K562 (cell line): ENCODE measurements at regions not wholly inside any gene's neighbourhood (a gene's known extent, or its start where the extent isn't known, plus 50 kb on each side); places are given as distances from the start of the nearest gene placed in this dataset.
A peak's percentile ranks its signal among the peaks of the same experiment; 100 is the strongest.

ENCODE experiments used
- DACH1 ChIP-seq: fragments of 450-650 bp; IDR thresholded peaks from 2 replicates; pipeline ENCODE4 v1.6.1; 2018; ENCODE audit not compliant: partially characterized antibody
- HNRNPL ChIP-seq: fragments of 200-400 bp; formaldehyde crosslinking; IDR thresholded peaks from 2 replicates; pipeline ENCODE4 v1.6.1; 2017; ENCODE audit warnings: low read depth, mild to moderate bottlenecking, low read length
- NFRKB ChIP-seq: fragments of 450-650 bp; IDR thresholded peaks from 2 replicates; pipeline ENCODE4 v1.6.1; 2016; ENCODE audit warnings: low read depth
- NFYB ChIP-seq: IDR thresholded peaks from 2 replicates; pipeline ENCODE4 v1.6.1; 2011; ENCODE audit warnings: mild to moderate bottlenecking, moderate library complexity; ENCODE audit not compliant: insufficient read length; ENCODE audit errors: extremely low read depth
- RFX7 ChIP-seq: fragments of 250-450 bp; sonication (Bioruptor Pico); IDR thresholded peaks from 2 replicates; pipeline ENCODE4 v1.5.1; 2021; ENCODE audit warnings: mild to moderate bottlenecking
- SMAD1 ChIP-seq: fragments of 150-350 bp; IDR thresholded peaks from 2 replicates; pipeline ENCODE4 v1.6.1; 2014; ENCODE audit warnings: low read length, low read depth; ENCODE audit not compliant: partially characterized antibody
- TF ChIP-seq, protein P1 (sequence below): fragments of 450-650 bp; IDR thresholded peaks from 2 replicates; pipeline ENCODE4 v1.6.1; 2016; ENCODE audit warnings: mild to moderate bottlenecking, moderate library complexity
- TF ChIP-seq, protein P2 (sequence below), 2 experiments: fragments of 250-450 bp in 1 of 2; fragments of 450-650 bp in 1 of 2; sonication (Bioruptor Pico) in 1 of 2; IDR thresholded peaks; 2 replicates each; pipeline versions ENCODE4 v1.6.1 to v1.8.0; 2016 to 2021; ENCODE audit warnings: mild to moderate bottlenecking in 2 of 2, moderate library complexity in 2 of 2, missing compliant biosample characterization in 1 of 2, missing genetic modification characterization in 1 of 2
- TF ChIP-seq, protein P3 (sequence below): fragments of 450-650 bp; formaldehyde crosslinking; IDR thresholded peaks from 2 replicates; pipeline ENCODE4 v1.4.0; 2022; ENCODE audit warnings: mild to moderate bottlenecking, moderate library complexity
- TF ChIP-seq, protein P4 (sequence below), 3 experiments: fragments of 200-800 bp in 1 of 3; sonication (Bioruptor generic) in 1 of 3; sonication (generic) in 1 of 3; formaldehyde crosslinking in 1 of 3; IDR thresholded peaks; 2 replicates each; pipeline versions ENCODE4 v1.6.1 to v1.8.0; 2016 to 2022; ENCODE audit warnings: mild to moderate bottlenecking in 2 of 3, missing compliant biosample characterization in 2 of 3, missing genetic modification characterization in 2 of 3, missing genetic modification reagents in 1 of 3

DNA sequence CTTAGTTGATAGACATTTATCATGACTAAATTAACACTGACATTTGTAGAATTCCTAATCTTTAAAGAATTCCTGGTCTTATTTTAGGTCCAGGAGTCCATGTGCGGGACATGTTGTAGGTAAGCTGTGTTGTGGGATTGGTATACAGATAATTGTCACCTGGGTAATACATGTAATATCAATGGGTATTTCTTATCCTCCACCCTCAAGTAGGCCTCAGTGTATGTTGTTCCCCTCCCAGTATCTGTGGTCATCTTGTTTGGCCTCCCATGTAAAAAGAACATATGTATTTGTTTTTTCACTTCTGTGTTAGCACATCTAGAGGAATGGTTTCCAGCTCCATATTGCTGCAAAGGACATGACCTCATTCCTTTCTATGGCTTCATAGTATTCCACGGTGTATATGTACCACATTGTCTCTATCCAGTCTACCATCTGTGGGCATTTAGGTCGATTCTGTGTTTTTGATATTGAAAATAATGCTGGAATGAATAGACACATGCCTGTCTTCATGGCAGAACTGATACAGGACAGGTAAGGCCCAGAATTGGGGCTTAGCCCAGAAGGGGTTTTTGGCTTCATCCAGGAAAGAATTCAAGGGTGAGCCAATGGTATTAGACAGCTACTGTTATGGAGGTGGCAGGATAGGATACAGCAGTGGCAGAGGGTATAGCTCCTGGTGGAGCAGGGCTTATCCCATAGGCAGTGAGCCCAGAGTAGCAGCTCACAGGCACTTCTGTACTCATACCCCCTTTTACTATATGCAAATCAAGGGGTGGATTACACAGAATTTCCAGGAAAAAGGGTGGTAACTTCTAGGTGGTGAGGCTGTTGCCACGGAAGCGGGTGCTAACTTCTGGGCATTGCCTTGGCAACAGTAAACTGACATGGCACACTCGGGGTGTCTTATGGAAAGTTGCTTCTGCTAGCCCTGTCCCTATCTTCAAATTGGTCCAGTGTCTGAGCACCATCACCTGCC, 66.1 kb upstream of the WDR1 start (continued):
- TF ChIP-seq, protein P1, sequence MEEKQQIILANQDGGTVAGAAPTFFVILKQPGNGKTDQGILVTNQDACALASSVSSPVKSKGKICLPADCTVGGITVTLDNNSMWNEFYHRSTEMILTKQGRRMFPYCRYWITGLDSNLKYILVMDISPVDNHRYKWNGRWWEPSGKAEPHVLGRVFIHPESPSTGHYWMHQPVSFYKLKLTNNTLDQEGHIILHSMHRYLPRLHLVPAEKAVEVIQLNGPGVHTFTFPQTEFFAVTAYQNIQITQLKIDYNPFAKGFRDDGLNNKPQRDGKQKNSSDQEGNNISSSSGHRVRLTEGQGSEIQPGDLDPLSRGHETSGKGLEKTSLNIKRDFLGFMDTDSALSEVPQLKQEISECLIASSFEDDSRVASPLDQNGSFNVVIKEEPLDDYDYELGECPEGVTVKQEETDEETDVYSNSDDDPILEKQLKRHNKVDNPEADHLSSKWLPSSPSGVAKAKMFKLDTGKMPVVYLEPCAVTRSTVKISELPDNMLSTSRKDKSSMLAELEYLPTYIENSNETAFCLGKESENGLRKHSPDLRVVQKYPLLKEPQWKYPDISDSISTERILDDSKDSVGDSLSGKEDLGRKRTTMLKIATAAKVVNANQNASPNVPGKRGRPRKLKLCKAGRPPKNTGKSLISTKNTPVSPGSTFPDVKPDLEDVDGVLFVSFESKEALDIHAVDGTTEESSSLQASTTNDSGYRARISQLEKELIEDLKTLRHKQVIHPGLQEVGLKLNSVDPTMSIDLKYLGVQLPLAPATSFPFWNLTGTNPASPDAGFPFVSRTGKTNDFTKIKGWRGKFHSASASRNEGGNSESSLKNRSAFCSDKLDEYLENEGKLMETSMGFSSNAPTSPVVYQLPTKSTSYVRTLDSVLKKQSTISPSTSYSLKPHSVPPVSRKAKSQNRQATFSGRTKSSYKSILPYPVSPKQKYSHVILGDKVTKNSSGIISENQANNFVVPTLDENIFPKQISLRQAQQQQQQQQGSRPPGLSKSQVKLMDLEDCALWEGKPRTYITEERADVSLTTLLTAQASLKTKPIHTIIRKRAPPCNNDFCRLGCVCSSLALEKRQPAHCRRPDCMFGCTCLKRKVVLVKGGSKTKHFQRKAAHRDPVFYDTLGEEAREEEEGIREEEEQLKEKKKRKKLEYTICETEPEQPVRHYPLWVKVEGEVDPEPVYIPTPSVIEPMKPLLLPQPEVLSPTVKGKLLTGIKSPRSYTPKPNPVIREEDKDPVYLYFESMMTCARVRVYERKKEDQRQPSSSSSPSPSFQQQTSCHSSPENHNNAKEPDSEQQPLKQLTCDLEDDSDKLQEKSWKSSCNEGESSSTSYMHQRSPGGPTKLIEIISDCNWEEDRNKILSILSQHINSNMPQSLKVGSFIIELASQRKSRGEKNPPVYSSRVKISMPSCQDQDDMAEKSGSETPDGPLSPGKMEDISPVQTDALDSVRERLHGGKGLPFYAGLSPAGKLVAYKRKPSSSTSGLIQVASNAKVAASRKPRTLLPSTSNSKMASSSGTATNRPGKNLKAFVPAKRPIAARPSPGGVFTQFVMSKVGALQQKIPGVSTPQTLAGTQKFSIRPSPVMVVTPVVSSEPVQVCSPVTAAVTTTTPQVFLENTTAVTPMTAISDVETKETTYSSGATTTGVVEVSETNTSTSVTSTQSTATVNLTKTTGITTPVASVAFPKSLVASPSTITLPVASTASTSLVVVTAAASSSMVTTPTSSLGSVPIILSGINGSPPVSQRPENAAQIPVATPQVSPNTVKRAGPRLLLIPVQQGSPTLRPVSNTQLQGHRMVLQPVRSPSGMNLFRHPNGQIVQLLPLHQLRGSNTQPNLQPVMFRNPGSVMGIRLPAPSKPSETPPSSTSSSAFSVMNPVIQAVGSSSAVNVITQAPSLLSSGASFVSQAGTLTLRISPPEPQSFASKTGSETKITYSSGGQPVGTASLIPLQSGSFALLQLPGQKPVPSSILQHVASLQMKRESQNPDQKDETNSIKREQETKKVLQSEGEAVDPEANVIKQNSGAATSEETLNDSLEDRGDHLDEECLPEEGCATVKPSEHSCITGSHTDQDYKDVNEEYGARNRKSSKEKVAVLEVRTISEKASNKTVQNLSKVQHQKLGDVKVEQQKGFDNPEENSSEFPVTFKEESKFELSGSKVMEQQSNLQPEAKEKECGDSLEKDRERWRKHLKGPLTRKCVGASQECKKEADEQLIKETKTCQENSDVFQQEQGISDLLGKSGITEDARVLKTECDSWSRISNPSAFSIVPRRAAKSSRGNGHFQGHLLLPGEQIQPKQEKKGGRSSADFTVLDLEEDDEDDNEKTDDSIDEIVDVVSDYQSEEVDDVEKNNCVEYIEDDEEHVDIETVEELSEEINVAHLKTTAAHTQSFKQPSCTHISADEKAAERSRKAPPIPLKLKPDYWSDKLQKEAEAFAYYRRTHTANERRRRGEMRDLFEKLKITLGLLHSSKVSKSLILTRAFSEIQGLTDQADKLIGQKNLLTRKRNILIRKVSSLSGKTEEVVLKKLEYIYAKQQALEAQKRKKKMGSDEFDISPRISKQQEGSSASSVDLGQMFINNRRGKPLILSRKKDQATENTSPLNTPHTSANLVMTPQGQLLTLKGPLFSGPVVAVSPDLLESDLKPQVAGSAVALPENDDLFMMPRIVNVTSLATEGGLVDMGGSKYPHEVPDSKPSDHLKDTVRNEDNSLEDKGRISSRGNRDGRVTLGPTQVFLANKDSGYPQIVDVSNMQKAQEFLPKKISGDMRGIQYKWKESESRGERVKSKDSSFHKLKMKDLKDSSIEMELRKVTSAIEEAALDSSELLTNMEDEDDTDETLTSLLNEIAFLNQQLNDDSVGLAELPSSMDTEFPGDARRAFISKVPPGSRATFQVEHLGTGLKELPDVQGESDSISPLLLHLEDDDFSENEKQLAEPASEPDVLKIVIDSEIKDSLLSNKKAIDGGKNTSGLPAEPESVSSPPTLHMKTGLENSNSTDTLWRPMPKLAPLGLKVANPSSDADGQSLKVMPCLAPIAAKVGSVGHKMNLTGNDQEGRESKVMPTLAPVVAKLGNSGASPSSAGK, result peak; percentile 1; the same call in 1 of the 2 replicates
- TF ChIP-seq NFYB, result no peak
- TF ChIP-seq, protein P2, sequence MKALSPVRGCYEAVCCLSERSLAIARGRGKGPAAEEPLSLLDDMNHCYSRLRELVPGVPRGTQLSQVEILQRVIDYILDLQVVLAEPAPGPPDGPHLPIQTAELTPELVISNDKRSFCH (CRISPR knock-in tag; IDR thresholded peaks at IDR 0.05), result no peak
- TF ChIP-seq, protein P2 (tag; IDR thresholded peaks at IDR 0.05), result 0 out of 2 replicates have a peak, but pooled peaks have one; percentile 13
- TF ChIP-seq, protein P3, sequence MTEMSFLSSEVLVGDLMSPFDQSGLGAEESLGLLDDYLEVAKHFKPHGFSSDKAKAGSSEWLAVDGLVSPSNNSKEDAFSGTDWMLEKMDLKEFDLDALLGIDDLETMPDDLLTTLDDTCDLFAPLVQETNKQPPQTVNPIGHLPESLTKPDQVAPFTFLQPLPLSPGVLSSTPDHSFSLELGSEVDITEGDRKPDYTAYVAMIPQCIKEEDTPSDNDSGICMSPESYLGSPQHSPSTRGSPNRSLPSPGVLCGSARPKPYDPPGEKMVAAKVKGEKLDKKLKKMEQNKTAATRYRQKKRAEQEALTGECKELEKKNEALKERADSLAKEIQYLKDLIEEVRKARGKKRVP (CRISPR knock-in tag), result 0 out of 2 replicates have a peak, but pooled peaks have one; percentile 16
- TF ChIP-seq, protein P4, sequence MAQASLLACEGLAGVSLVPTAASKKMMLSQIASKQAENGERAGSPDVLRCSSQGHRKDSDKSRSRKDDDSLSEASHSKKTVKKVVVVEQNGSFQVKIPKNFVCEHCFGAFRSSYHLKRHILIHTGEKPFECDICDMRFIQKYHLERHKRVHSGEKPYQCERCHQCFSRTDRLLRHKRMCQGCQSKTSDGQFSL (CRISPR knock-in tag; IDR thresholded peaks at IDR 0.05), result no peak
- TF ChIP-seq, protein P4 (tag; IDR thresholded peaks at IDR 0.05), result peak in 1 of 2 experiments; percentile 13; a peak in 1 of 4 replicates
- 0 out of 2 replicates have a peak, but pooled peaks have one; percentile 32 for TF ChIP-seq RFX7 (CRISPR knock-in tag)
- no peak for TF ChIP-seq DACH1
- TF ChIP-seq SMAD1, result peak; percentile 21
- 0 out of 2 replicates have a peak, but pooled peaks have one; percentile 60 for TF ChIP-seq HNRNPL
- TF ChIP-seq NFRKB, result peak; percentile 13; the same call in 1 of the 2 replicates
